OCI-LY7 (cell line): ENCODE measurements at regions not wholly inside any gene's neighbourhood (a gene's known extent, or its start where the extent isn't known, plus 50 kb on each side); places are given as distances from the start of the nearest gene placed in this dataset.

Experiments used
- BruUV-seq: library from RNA; stranded (reverse); fragments of 400-500 nt; replicated peaks from 2 replicates; lab custom pipeline; 2021; lab: Mats Ljungman, UMichigan
- CTCF ChIA-PET: fragments of 300-600 bp; sonication (Branson Sonifier 250); formaldehyde crosslinking; loops from one replicate; lab custom pipeline; 2022; ENCODE audit warnings: antibody characterized with exemption; ENCODE audit not compliant: unreplicated experiment; lab: Charles Lee
- POLR2A ChIA-PET: fragments of 300-600 bp; sonication (Branson Sonifier 250); formaldehyde crosslinking; loops from one replicate; lab custom pipeline; 2022; ENCODE audit warnings: antibody characterized with exemption; lab: Charles Lee
- DNase-seq: peaks from one replicate; pipeline ENCODE4 v3.0.0-alpha.2; 2015; ENCODE audit warnings: low spot score
- H2AFZ ChIP-seq: fragments of 200-600 bp; sonication (generic), shearing (Covaris generic); 2 replicates; pipeline ENCODE4 v1.6.1; 2014; ENCODE audit warnings: mild to moderate bottlenecking, antibody characterized with exemption, low read length, moderate library complexity
- H3K27ac ChIP-seq: fragments of 200-600 bp; sonication (generic); 2 replicates; pipeline ENCODE4 v1.5.1; 2014; ENCODE audit warnings: mixed run types, low read depth, mild to moderate bottlenecking, moderate library complexity, low read length, inconsistent platforms; ENCODE audit not compliant: poor library complexity, severe bottlenecking
- H3K36me3 ChIP-seq: fragments of 200-600 bp; sonication (generic); 2 replicates; pipeline ENCODE4 v1.6.1; 2014; ENCODE audit warnings: mild to moderate bottlenecking, antibody characterized with exemption, low read length, moderate library complexity, mixed read lengths; ENCODE audit not compliant: insufficient read depth
- H3K4me1 ChIP-seq: fragments of 200-600 bp; sonication (generic); 2 replicates; pipeline ENCODE4 v1.5.1; 2014; ENCODE audit warnings: mild to moderate bottlenecking, low read length; ENCODE audit not compliant: insufficient read depth, poor library complexity, severe bottlenecking
- H3K4me2 ChIP-seq: fragments of 200-600 bp; sonication (generic); 2 replicates; pipeline ENCODE4 v1.6.1; 2014; ENCODE audit warnings: mild to moderate bottlenecking, low read length
- H3K4me3 ChIP-seq: fragments of 200-600 bp; sonication (generic); 2 replicates; pipeline ENCODE4 v1.5.1; 2014; ENCODE audit warnings: mild to moderate bottlenecking, low read depth, low read length; ENCODE audit not compliant: poor library complexity, severe bottlenecking
- H3K79me2 ChIP-seq: fragments of 200-600 bp; sonication (generic); 2 replicates; pipeline ENCODE4 v1.6.1; 2016; ENCODE audit warnings: low read depth, mild to moderate bottlenecking, low read length, moderate library complexity, mixed read lengths; ENCODE audit not compliant: insufficient read depth
- H3K9me2 ChIP-seq: fragments of 200-600 bp; sonication (generic); 2 replicates; pipeline ENCODE4 v1.6.1; 2016; ENCODE audit warnings: mild to moderate bottlenecking, low read length, mixed read lengths; ENCODE audit not compliant: insufficient read depth
- H3K9me3 ChIP-seq: fragments of 200-600 bp; sonication (generic); 2 replicates; pipeline ENCODE4 v1.6.1; 2014; ENCODE audit warnings: mild to moderate bottlenecking, mixed run types, low read length, mixed read lengths
- H4K20me1 ChIP-seq: fragments of 200-600 bp; sonication (generic); 2 replicates; pipeline ENCODE4 v1.6.1; 2014; ENCODE audit warnings: mild to moderate bottlenecking, antibody characterized with exemption, low read length, moderate library complexity, mixed read lengths; ENCODE audit not compliant: insufficient read depth
- CTCF ChIP-seq: fragments of 200-600 bp; sonication (generic); conservative IDR thresholded peaks from 2 replicates; pipeline ENCODE4 v1.5.1; 2014; ENCODE audit warnings: mild to moderate bottlenecking, antibody characterized with exemption, low read length, moderate library complexity, mixed read lengths
- EZH2phosphoT487 ChIP-seq: fragments of 200-600 bp; sonication (generic); IDR thresholded peaks from 2 replicates; pipeline ENCODE4 v1.6.1; 2018; ENCODE audit warnings: low read depth, borderline replicate concordance, mild to moderate bottlenecking, mixed run types, antibody characterized with exemption, low read length, moderate library complexity, mixed read lengths
- intact Hi-C: fragments of 100-400 bp; cut with micrococcal nuclease; formaldehyde crosslinking; loops from one replicate; pipeline ENCODE4 v1.10.0; 2022; ENCODE audit not compliant: unreplicated experiment

- Histone ChIP-seq H3K4me1 (no peaks in the 10 kb centered on the region), H3K79me2 (no peaks in the 10 kb centered on the region), H3K36me3 (no peaks in the 10 kb centered on the region), H3K4me2 (no peak overlapping the region), H4K20me1 (no peaks in the 10 kb centered on the region), H3K9me2 (no peaks in the 10 kb centered on the region), H3K9me3 (no peaks in the 10 kb centered on the region), H3K27ac (no peak overlapping the region), H3K4me3 (no peak overlapping the region), H2AFZ (no peak overlapping the region)
- no peak for TF ChIP-seq EZH2phosphoT487
- no peak for TF ChIP-seq CTCF
- intact Hi-C loops = no loop called here
- ChIA-PET POLR2A (interaction anchor here (0.5 to 0.7 kb wide), 4 partner anchors 35 to 118 kb away, joined by 3 read pairs; no protein-coding TSS in a partner anchor), CTCF (no interaction called here)
- DNase-seq = no peak
- no TSS peak for BruUV-seq
Observed at GRCh38 chr18:1930291-1931270, 640.7 kb downstream of the METTL4 start.

GRCh38 chr18:1952486-1952885 is 618.8 kb downstream of the METTL4 start:
- no peak overlapping the region for H3K4me2 ChIP-seq
- BruUV-seq = no TSS peak
- no peaks in the 10 kb centered on the region for H4K20me1 ChIP-seq
- H3K27ac ChIP-seq = no peak overlapping the region
- no peak for DNase-seq
- H3K9me3 ChIP-seq = no peaks in the 10 kb centered on the region
- no peaks in the 10 kb centered on the region for H3K36me3 ChIP-seq
- no peak overlapping the region for H3K4me3 ChIP-seq
- intact Hi-C loops = no loop called here
- H3K4me1 ChIP-seq = no peaks in the 10 kb centered on the region
- H3K79me2 ChIP-seq = no peaks in the 10 kb centered on the region
- H2AFZ ChIP-seq = no peak overlapping the region
- H3K9me2 ChIP-seq = no peaks in the 10 kb centered on the region
- ChIA-PET CTCF (no interaction called here), POLR2A (no interaction called here)
- TF ChIP-seq EZH2phosphoT487 (no peak), CTCF (no peak)
